Kidney (tissue), 13 donors: ENCODE measurements at regions not wholly inside any gene's neighbourhood (a gene's known extent, or its start where the extent isn't known, plus 50 kb on each side); places are given as distances from the start of the nearest gene placed in this dataset.
"Not testable (repeated sequence)": the region's sequence is repeated elsewhere in the genome, so short reads cannot be mapped to it uniquely, and the experiment has no call there.

ENCODE experiments used
- DNase-seq, 5 donors: peaks; one replicate each; pipeline ENCODE4 v3.0.0-alpha.2; 2013 to 2020
- FAIRE-seq: peaks from 2 replicates; lab custom pipeline; 2012; peaks lifted over from hg19 to GRCh38; lab: Jason Lieb, UNC
- H3K27ac ChIP-seq, 2 donors: one replicate each; pipeline ENCODE4 v1.7.0; 2013; ENCODE audit warnings: low read depth in 2 of 2, low read length in 2 of 2, inconsistent platforms in 1 of 2
- H3K27me3 ChIP-seq: one replicate; pipeline ENCODE4 v1.7.1; 2013; ENCODE audit warnings: low read length, inconsistent platforms; ENCODE audit not compliant: control insufficient read depth, insufficient read depth
- H3K36me3 ChIP-seq, 3 donors: one replicate each; pipeline versions ENCODE4 v1.7.0 to v1.7.1; 2013; ENCODE audit warnings: low read length in 3 of 3, control low read depth in 1 of 3, inconsistent platforms in 1 of 3; ENCODE audit not compliant: insufficient read depth in 3 of 3, control insufficient read depth in 2 of 3
- H3K4me1 ChIP-seq, 3 donors: one replicate each; pipeline versions ENCODE4 v1.7.0 to v1.7.1; 2013; ENCODE audit warnings: low read length in 3 of 3, inconsistent platforms in 1 of 3, low read depth in 1 of 3; ENCODE audit not compliant: control insufficient read depth in 2 of 3, insufficient read depth in 2 of 3
- H3K4me3 ChIP-seq, 3 donors: one replicate each; pipeline versions ENCODE4 v1.7.0 to v1.8.1; 2013; ENCODE audit warnings: low read length in 3 of 3, control low read depth in 1 of 3, inconsistent platforms in 1 of 3
- H3K9ac ChIP-seq, 3 donors: one replicate each; pipeline versions ENCODE4 v1.7.0 to v1.7.1; 2013; ENCODE audit warnings: low read length in 3 of 3, control low read depth in 1 of 3, inconsistent platforms in 1 of 3
- H3K9me3 ChIP-seq, 3 donors: one replicate each; pipeline versions ENCODE4 v1.7.0 to v1.7.1; 2013; ENCODE audit warnings: low read length in 3 of 3, control low read depth in 1 of 3, inconsistent platforms in 1 of 3; ENCODE audit not compliant: control insufficient read depth in 2 of 3, insufficient read depth in 1 of 3
- intact Hi-C: fragments of 100-400 bp; cut with DNase I; formaldehyde crosslinking; loops from one replicate; pipeline ENCODE4 v1.11.1; 2022
- TF ChIP-seq, protein P1 (sequence below): IDR thresholded peaks from 3 replicates; pipeline ENCODE4 v1.5.1; 2012; ENCODE audit warnings: mild to moderate bottlenecking, moderate library complexity, borderline replicate concordance; ENCODE audit not compliant: insufficient read depth; ENCODE audit errors: extremely low read depth
- donor health status: control.
- donor health status: control.
- donor health status: control.
- donor health status: control.
- donor health status: control.
- donor health status: DM: yes; HTN: yes; CAD: no.
- donor health status: Normal renal cell carcinoma (clear cell type).

DNA sequence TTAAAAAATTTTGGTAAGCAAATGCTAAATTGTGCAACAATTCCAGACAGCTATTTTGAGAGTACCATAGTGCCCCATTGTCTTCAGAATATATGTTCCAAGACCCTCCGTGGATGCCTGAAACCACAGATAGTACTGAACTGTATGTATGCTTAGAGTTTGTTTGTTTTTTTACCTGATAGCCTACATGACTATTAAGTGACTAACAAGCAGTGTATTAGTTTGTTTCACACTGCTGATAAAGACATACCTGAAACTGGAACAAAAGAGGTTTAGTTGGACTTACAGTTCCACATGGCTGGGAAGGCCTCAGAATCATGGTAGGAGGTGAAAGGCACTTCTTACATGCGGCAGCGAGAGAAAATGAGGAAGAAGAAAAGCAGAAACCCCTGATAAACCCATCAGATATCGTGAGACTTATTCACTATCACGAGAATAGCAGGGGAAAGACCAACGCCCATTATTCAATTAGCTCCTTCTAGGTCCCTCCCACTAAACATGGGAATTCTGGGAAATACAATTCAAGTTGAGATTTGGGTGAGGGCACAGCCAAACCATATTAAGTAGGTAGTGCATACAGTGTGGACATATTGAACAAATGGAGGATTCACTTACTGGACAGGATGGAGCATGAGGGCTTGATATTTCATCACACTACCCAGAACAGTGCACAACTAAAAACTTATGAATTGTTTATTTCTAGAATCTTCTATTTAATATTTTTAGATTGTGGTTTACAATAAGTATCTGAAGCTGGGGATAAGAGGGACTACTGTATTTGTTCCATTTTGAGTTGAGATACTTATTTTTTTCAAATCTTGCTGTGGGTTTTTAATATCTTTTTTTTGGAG, 78.5 kb downstream of the LHX9 start:
- Histone ChIP-seq H3K9me3 (no peaks in the 10 kb centered on the region), H3K36me3 (no peaks in the 10 kb centered on the region), H3K27me3 (no peaks in the 10 kb centered on the region), H3K4me1 (no peaks in the 10 kb centered on the region), H3K9ac (no peak overlapping the region), H3K4me3 (no peak overlapping the region), H3K27ac (no peak overlapping the region)
- DNase-seq (no peak), FAIRE-seq (no peak)
- intact Hi-C loops: no loop called here
- TF ChIP-seq, protein P1, sequence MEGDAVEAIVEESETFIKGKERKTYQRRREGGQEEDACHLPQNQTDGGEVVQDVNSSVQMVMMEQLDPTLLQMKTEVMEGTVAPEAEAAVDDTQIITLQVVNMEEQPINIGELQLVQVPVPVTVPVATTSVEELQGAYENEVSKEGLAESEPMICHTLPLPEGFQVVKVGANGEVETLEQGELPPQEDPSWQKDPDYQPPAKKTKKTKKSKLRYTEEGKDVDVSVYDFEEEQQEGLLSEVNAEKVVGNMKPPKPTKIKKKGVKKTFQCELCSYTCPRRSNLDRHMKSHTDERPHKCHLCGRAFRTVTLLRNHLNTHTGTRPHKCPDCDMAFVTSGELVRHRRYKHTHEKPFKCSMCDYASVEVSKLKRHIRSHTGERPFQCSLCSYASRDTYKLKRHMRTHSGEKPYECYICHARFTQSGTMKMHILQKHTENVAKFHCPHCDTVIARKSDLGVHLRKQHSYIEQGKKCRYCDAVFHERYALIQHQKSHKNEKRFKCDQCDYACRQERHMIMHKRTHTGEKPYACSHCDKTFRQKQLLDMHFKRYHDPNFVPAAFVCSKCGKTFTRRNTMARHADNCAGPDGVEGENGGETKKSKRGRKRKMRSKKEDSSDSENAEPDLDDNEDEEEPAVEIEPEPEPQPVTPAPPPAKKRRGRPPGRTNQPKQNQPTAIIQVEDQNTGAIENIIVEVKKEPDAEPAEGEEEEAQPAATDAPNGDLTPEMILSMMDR: no peak

DNA sequence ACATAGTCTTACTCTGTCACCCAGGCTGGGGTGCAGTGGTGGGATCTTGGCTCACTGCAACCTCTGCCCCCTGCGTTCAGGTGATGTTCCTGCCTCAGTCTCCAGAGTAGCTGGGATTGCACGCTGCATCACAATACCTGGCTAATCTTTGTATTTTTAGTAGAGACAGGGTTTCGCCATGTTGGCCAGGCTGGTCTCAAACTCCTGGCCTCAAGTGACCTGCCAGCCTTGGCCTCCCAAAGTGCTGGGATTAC, 79.0 kb downstream of the LHX9 start:
- H3K4me1 ChIP-seq, H3K27me3 ChIP-seq, H3K36me3 ChIP-seq, FAIRE-seq, H3K9me3 ChIP-seq, H3K4me3 ChIP-seq, H3K9ac ChIP-seq, intact Hi-C loops, DNase-seq, H3K27ac ChIP-seq: not testable (repeated sequence)

DNA sequence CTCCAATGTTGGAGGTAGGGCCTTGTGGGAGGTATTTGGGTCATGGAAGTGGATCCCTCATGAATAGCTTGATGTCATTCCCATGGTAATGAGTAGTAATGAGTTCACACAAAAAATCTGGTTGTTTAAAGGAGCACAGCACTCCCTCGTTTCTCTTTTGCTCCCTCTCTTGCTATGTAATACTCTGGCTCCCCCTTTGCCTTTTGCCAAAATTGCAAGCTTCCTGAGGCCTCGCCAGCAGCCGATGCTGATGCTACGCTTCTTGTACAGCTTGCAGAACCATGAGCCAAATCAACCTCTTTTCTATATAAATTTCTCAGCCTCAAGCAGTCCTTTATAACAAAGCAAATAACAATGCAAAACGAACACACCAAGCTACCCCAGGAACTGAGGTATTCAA, 80.9 kb downstream of the LHX9 start:
- no peaks in the 10 kb centered on the region for H3K27me3 ChIP-seq
- TF ChIP-seq, protein P1: no peak
- intact Hi-C loops: no loop called here
- DNase-seq: no peak
- no peaks in the 10 kb centered on the region for H3K4me1 ChIP-seq
- no peaks in the 10 kb centered on the region for H3K9me3 ChIP-seq
- H3K4me3 ChIP-seq: no peak overlapping the region
- FAIRE-seq: no peak
- H3K36me3 ChIP-seq: no peaks in the 10 kb centered on the region
- no peak overlapping the region for H3K27ac ChIP-seq
- H3K9ac ChIP-seq: no peak overlapping the region

DNA sequence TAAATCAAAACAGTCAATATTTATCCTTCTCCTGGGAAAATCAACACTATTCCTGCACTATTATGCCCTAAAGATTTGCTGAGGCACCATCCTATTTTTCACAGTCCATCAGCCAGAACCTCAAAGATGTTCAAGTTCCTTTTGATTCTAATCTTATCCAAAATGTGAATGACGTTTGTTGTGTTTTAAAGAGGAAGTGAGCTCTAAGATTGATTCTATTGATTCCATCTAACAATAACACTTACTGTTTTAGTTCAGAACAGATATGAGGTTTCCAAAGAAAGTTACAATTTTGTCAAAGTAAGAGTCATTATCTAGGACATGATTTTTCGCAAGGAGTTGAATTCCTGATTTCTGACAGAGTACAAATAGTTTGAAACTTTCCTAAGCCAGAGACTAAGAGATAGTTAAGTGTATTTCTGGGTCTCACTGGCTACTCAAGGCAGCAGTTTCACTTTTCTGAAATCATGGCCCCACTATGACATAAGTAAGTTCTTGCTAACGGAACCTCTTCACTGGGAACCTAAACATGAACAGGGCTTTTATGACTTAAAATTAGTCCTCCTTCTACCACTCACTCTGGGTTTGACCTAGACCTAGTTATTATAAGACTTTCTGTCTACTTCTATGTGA, 84.7 kb downstream of the LHX9 start:
- Histone ChIP-seq H3K4me1 (no peaks in the 10 kb centered on the region), H3K27ac (no peak overlapping the region), H3K9me3 (no peaks in the 10 kb centered on the region), H3K9ac (no peak overlapping the region), H3K36me3 (no peaks in the 10 kb centered on the region), H3K27me3 (no peaks in the 10 kb centered on the region), H3K4me3 (no peak overlapping the region)
- no peak for FAIRE-seq
- TF ChIP-seq, protein P1: no peak
- DNase-seq: no peak
- intact Hi-C loops: no loop called here
